ENCODE measurements at regions not wholly inside any gene's neighbourhood (a gene's known extent, or its start where the extent isn't known, plus 50 kb on each side); places are given as distances from the start of the nearest gene placed in this dataset.

- no peak for DNase-seq (ENCODE audit: low read depth, low spot score)
Measured at GRCh38 chr2:7209757-7210555, 292.7 kb downstream of the RNF144A start.

- no peak for DNase-seq (ENCODE audit: low read depth, low spot score)
Measured at GRCh38 chr2:7210712-7211111, 293.5 kb downstream of the RNF144A start.

GRCh38 chr2:7225848-7226247, 308.6 kb downstream of the RNF144A start:
- DNase-seq (ENCODE audit: low read depth, low spot score): no peak

- DNase-seq (ENCODE audit: low read depth, low spot score): no peak
Measured at GRCh38 chr2:7226501-7226900, 309.3 kb downstream of the RNF144A start.

- no peak for DNase-seq (ENCODE audit: low read depth, low spot score)
Measured at GRCh38 chr2:7233126-7233525, 315.9 kb downstream of the RNF144A start.

GRCh38 chr2:7237466-7237865, 320.3 kb downstream of the RNF144A start:
- DNase-seq (ENCODE audit: low read depth, low spot score): no peak

- no peak for DNase-seq (ENCODE audit: low read depth, low spot score)
Measured at GRCh38 chr2:7239078-7239477, 321.9 kb downstream of the RNF144A start.

- DNase-seq (ENCODE audit: low read depth, low spot score): no peak
Measured at GRCh38 chr2:7241041-7241745, 324.0 kb downstream of the RNF144A start.

- DNase-seq (ENCODE audit: low read depth, low spot score): no peak
Measured at GRCh38 chr2:7242189-7242867, 325.1 kb downstream of the RNF144A start.

GRCh38 chr2:7243276-7243675, 326.1 kb downstream of the RNF144A start:
- no peak for DNase-seq (ENCODE audit: low read depth, low spot score)

GRCh38 chr2:7256377-7256776, 339.2 kb downstream of the RNF144A start:
- DNase-seq (ENCODE audit: low read depth, low spot score): no peak

GRCh38 chr2:7262727-7263126, 345.5 kb downstream of the RNF144A start:
- DNase-seq (ENCODE audit: low read depth, low spot score): no peak

- no peak for DNase-seq (ENCODE audit: low read depth, low spot score)
Measured at GRCh38 chr2:7264791-7265190, 347.6 kb downstream of the RNF144A start.

GRCh38 chr2:7265286-7265685, 348.1 kb downstream of the RNF144A start:
- DNase-seq (ENCODE audit: low read depth, low spot score): peak; percentile 56

- DNase-seq (ENCODE audit: low read depth, low spot score): no peak
Measured at GRCh38 chr2:7269106-7269643, 352.0 kb downstream of the RNF144A start.

- no peak for DNase-seq (ENCODE audit: low read depth, low spot score)
Measured at GRCh38 chr2:7270011-7270431, 352.8 kb downstream of the RNF144A start.

GRCh38 chr2:7272210-7272609, 355.0 kb downstream of the RNF144A start:
- DNase-seq (ENCODE audit: low read depth, low spot score): no peak

- DNase-seq (ENCODE audit: low read depth, low spot score): no peak
Measured at GRCh38 chr2:7278984-7279383, 361.8 kb downstream of the RNF144A start.

- no peak for DNase-seq (ENCODE audit: low read depth, low spot score)
Measured at GRCh38 chr2:7279421-7279949, 362.3 kb downstream of the RNF144A start.

- DNase-seq (ENCODE audit: low read depth, low spot score): no peak
Measured at GRCh38 chr2:7280790-7281189, 363.6 kb downstream of the RNF144A start.

GRCh38 chr2:7281231-7282201, 364.3 kb downstream of the RNF144A start:
- DNase-seq (ENCODE audit: low read depth, low spot score): no peak

All from ELF-1 (cell line).